IMR-90 (cell line): ENCODE measurements at regions not wholly inside any gene's neighbourhood (a gene's known extent, or its start where the extent isn't known, plus 50 kb on each side); places are given as distances from the start of the nearest gene placed in this dataset.

Source experiments
- ATAC-seq: fragments of 200-7000 bp; cut with Tn5 transposase; 2 replicates; pipeline ENCODE4 v1.9.1; 2020; ENCODE audit warnings: low read depth, mild to moderate bottlenecking, moderate library complexity
- BruUV-seq: library from RNA; stranded (reverse); fragments of 400-500 nt; replicated peaks from 2 replicates; lab custom pipeline; 2021; lab: Mats Ljungman, UMichigan
- CTCF ChIA-PET: fragments of 300-600 bp; formaldehyde crosslinking; extraction: SDS; loops from one replicate; lab custom pipeline; 2021; ENCODE audit warnings: antibody characterized with exemption; lab: Yijun Ruan, JAX
- POLR2A ChIA-PET: fragments of 300-600 bp; sonication (Branson Sonifier 250); formaldehyde crosslinking; loops from one replicate; lab custom pipeline; 2022; ENCODE audit warnings: antibody characterized with exemption; ENCODE audit not compliant: unreplicated experiment; lab: Charles Lee
- DNase-seq: peaks from one replicate; pipeline ENCODE4 v3.0.0; 2013
- H2AFZ ChIP-seq: replicated peaks from 2 replicates; pipeline ENCODE3; 2013; ENCODE audit warnings: low read length, mild to moderate bottlenecking; ENCODE audit not compliant: poor library complexity
- H2AK5ac ChIP-seq: 2 replicates; pipeline ENCODE4 v1.6.1; 2013; ENCODE audit warnings: low read depth, low read length, inconsistent platforms
- H2AK9ac ChIP-seq: replicated peaks from 2 replicates; pipeline ENCODE3; 2013; ENCODE audit warnings: mild to moderate bottlenecking, low read depth, low read length, moderate library complexity; ENCODE audit not compliant: poor library complexity
- H2BK120ac ChIP-seq: 2 replicates; pipeline ENCODE4 v1.6.1; 2013; ENCODE audit warnings: low read depth, low read length, inconsistent platforms
- H2BK15ac ChIP-seq: 3 replicates; pipeline ENCODE4 v1.6.1; 2013; ENCODE audit warnings: low read depth, low read length, inconsistent platforms
- H2BK20ac ChIP-seq: 2 replicates; pipeline ENCODE4 v1.6.1; 2013; ENCODE audit warnings: low read depth, mild to moderate bottlenecking, inconsistent platforms, low read length, moderate library complexity
- H2BK5ac ChIP-seq: 2 replicates; pipeline ENCODE4 v1.6.1; 2013; ENCODE audit warnings: mild to moderate bottlenecking, low read depth, low read length, inconsistent platforms; ENCODE audit not compliant: poor library complexity, severe bottlenecking
- H3K14ac ChIP-seq: replicated peaks from 2 replicates; pipeline ENCODE4 v1.6.1; 2013; ENCODE audit warnings: low read depth, low read length, inconsistent platforms
- H3K18ac ChIP-seq: 2 replicates; pipeline ENCODE4 v1.6.1; 2013; ENCODE audit warnings: low read depth, low read length, control low read depth
- H3K23ac ChIP-seq: 2 replicates; pipeline ENCODE4 v1.6.1; 2013; ENCODE audit warnings: low read depth, low read length, inconsistent platforms
- H3K27ac ChIP-seq: 2 replicates; pipeline ENCODE4 v1.5.1; 2013; ENCODE audit warnings: mild to moderate bottlenecking, control low read depth, low read length; ENCODE audit not compliant: insufficient read depth
- H3K27me3 ChIP-seq: 2 replicates; pipeline ENCODE4 v1.6.1; 2013; ENCODE audit warnings: low read length; ENCODE audit not compliant: control insufficient read depth, insufficient read depth
- H3K36me3 ChIP-seq: 2 replicates; pipeline ENCODE4 v1.6.1; 2013; ENCODE audit warnings: low read length, mixed read lengths; ENCODE audit not compliant: control insufficient read depth, insufficient read depth
- H3K4ac ChIP-seq: 2 replicates; pipeline ENCODE4 v1.6.1; 2013; ENCODE audit warnings: low read depth, low read length, inconsistent platforms
- H3K4me1 ChIP-seq: 2 replicates; pipeline ENCODE4 v1.6.1; 2013; ENCODE audit warnings: low read length, mixed read lengths; ENCODE audit not compliant: control insufficient read depth, insufficient read depth
- H3K4me2 ChIP-seq: 2 replicates; pipeline ENCODE4 v1.6.1; 2013; ENCODE audit warnings: low read depth, mild to moderate bottlenecking, control low read depth, low read length, moderate library complexity
- H3K4me3 ChIP-seq: 2 replicates; pipeline ENCODE4 v1.5.1; 2013; ENCODE audit warnings: low read depth, mild to moderate bottlenecking, control low read depth, low read length, moderate library complexity; ENCODE audit not compliant: insufficient read depth
- H3K56ac ChIP-seq: 2 replicates; pipeline ENCODE4 v1.6.1; 2013; ENCODE audit warnings: low read length, inconsistent platforms; ENCODE audit not compliant: insufficient read depth; ENCODE audit errors: extremely low read depth
- H3K79me1 ChIP-seq, 2 experiments: 2 replicates each; pipeline ENCODE4 v1.6.1; 2013; ENCODE audit warnings: low read length in 2 of 2, inconsistent platforms in 1 of 2, low read depth in 1 of 2
- H3K9ac ChIP-seq: 2 replicates; pipeline ENCODE4 v1.6.1; 2013; ENCODE audit warnings: low read depth, low read length, control low read depth
- H3K9me1 ChIP-seq: 2 replicates; pipeline ENCODE4 v1.6.1; 2013; ENCODE audit warnings: low read length, inconsistent platforms; ENCODE audit not compliant: insufficient read depth
- H3K9me3 ChIP-seq: 2 replicates; pipeline ENCODE4 v1.6.1; 2013; ENCODE audit warnings: low read length; ENCODE audit not compliant: control insufficient read depth, insufficient read depth
- H4K20me1 ChIP-seq: 2 replicates; pipeline ENCODE4 v1.6.1; 2013; ENCODE audit warnings: low read length, inconsistent platforms; ENCODE audit not compliant: insufficient read depth
- H4K5ac ChIP-seq: 2 replicates; pipeline ENCODE4 v1.6.1; 2013; ENCODE audit warnings: mild to moderate bottlenecking, low read depth, low read length, control low read depth
- H4K8ac ChIP-seq, 2 experiments: 2 replicates each; pipeline ENCODE4 v1.6.1; 2013; ENCODE audit warnings: low read depth in 2 of 2, low read length in 2 of 2, control low read depth in 1 of 2, inconsistent platforms in 1 of 2
- H4K91ac ChIP-seq: 2 replicates; pipeline ENCODE4 v1.6.1; 2013; ENCODE audit warnings: low read depth, low read length, inconsistent platforms; ENCODE audit not compliant: insufficient read depth
- CEBPB ChIP-seq: IDR thresholded peaks from 2 replicates; pipeline ENCODE4 v1.6.1; 2012; ENCODE audit warnings: low read depth, low read length, improper control_type of control experiment
- CHD1 ChIP-seq: IDR thresholded peaks from 2 replicates; pipeline ENCODE4 v1.6.1; 2012; ENCODE audit warnings: low read depth, low read length, improper control_type of control experiment
- FOS ChIP-seq: fragments of 150-350 bp; IDR thresholded peaks from 2 replicates; pipeline ENCODE4 v1.6.1; 2016; ENCODE audit warnings: low read depth, low read length
- MXI1 ChIP-seq: IDR thresholded peaks from 2 replicates; pipeline ENCODE4 v1.6.1; 2012; ENCODE audit warnings: low read depth, mild to moderate bottlenecking, low read length, moderate library complexity, borderline replicate concordance
- RFX5 ChIP-seq: IDR thresholded peaks from 2 replicates; pipeline ENCODE4 v1.8.0; 2012; ENCODE audit warnings: low read depth, mild to moderate bottlenecking, low read length, moderate library complexity
- WGBS, 2 experiments: methylation state at CpG; one replicate each; pipeline versions ENCODE4 v1.1.5 to v1.1.7; 2013; ENCODE audit warnings: missing lambda C conversion rate in 2 of 2; ENCODE audit not compliant: insufficient read length in 1 of 2; ENCODE audit errors: extremely low coverage in 2 of 2; 5-methylcytosine and 5-hydroxymethylcytosine counted together
- dilution Hi-C: fragments of 300-500 bp; cut with HindIII; formaldehyde crosslinking; loops from one replicate; pipeline ENCODE4 v1.14.3; 2018; ENCODE audit warnings: low sequenced_read_pairs; ENCODE audit not compliant: unreplicated experiment
- in situ Hi-C: fragments of 300-500 bp; cut with MboI; formaldehyde crosslinking; loops from 3 replicates; pipeline ENCODE4 v1.14.3; 2019; ENCODE audit warnings: low sequenced_read_pairs, inconsistent platforms, mixed read lengths
- intact Hi-C: fragments of 100-400 bp; cut with micrococcal nuclease; formaldehyde crosslinking; loops from 2 replicates; pipeline ENCODE4 v1.10.0; 2022

GRCh38 chr3:26089249-26089648 lies 299.4 kb downstream of the OXSM start:
- Histone ChIP-seq H4K5ac (no peak overlapping the region), H3K27ac (no peak overlapping the region), H3K14ac (no peak overlapping the region), H3K56ac (no peak overlapping the region), H4K20me1 (no peaks in the 10 kb centered on the region), H3K9me1 (no peaks in the 10 kb centered on the region), H3K23ac (no peak overlapping the region), H4K8ac (no peak overlapping the region), H3K18ac (no peak overlapping the region), H2AFZ (no peak overlapping the region), H2AK9ac (no peak overlapping the region), H3K79me1 (no peaks in the 10 kb centered on the region), H2AK5ac (no peak overlapping the region), H3K9ac (no peak overlapping the region), H3K9me3 (peaks cover 10% of the 10 kb centered on the region), H2BK20ac (no peak overlapping the region), H2BK120ac (no peak overlapping the region), H2BK5ac (no peak overlapping the region), H3K27me3 (no peaks in the 10 kb centered on the region), H2BK15ac (no peak overlapping the region), H4K91ac (no peak overlapping the region), H3K4me3 (no peak overlapping the region), H3K36me3 (no peaks in the 10 kb centered on the region), H3K4ac (no peak overlapping the region), H3K4me1 (no peaks in the 10 kb centered on the region), H3K4me2 (no peak overlapping the region)
- intact Hi-C loops (no loop called here), dilution Hi-C loops (no loop called here), in situ Hi-C loops (no loop called here)
- DNase-seq (no peak), ATAC-seq (no peak)
- no CpG with 5 or more reads among the region's 1 CpG for WGBS, 2 experiments
- POLR2A ChIA-PET: no interaction called here
- TF ChIP-seq CEBPB (no peak), CHD1 (no peak), MXI1 (no peak), FOS (no peak), RFX5 (no peak)
- CTCF ChIA-PET: no interaction called here
- BruUV-seq: no TSS peak
